Endodermal cell (in vitro differentiated cells): ENCODE measurements at regions not wholly inside any gene's neighbourhood (a gene's known extent, or its start where the extent isn't known, plus 50 kb on each side); places are given as distances from the start of the nearest gene placed in this dataset.

Source experiments
- DNase-seq: peaks from one replicate; pipeline ENCODE4 v3.0.0-alpha.2; 2017
- H3K27ac ChIP-seq: 2 replicates; pipeline ENCODE4 v1.5.1; 2013; ENCODE audit warnings: mild to moderate bottlenecking, low read depth, low read length, moderate library complexity
- H3K27me3 ChIP-seq: 2 replicates; pipeline ENCODE4 v1.6.1; 2013; ENCODE audit warnings: mild to moderate bottlenecking, low read length, moderate library complexity; ENCODE audit not compliant: insufficient read depth, control insufficient read depth, poor library complexity, severe bottlenecking
- H3K36me3 ChIP-seq: 2 replicates; pipeline ENCODE4 v1.7.0; 2013; ENCODE audit warnings: mild to moderate bottlenecking, low read length, moderate library complexity; ENCODE audit not compliant: control insufficient read depth, insufficient read depth
- H3K4me1 ChIP-seq: one replicate; pipeline ENCODE4 v1.7.0; 2013; ENCODE audit warnings: low read length; ENCODE audit not compliant: control insufficient read depth, insufficient read depth
- H3K4me3 ChIP-seq: 2 replicates; pipeline ENCODE4 v1.5.1; 2013; ENCODE audit warnings: mild to moderate bottlenecking, low read length, moderate library complexity
- H3K9ac ChIP-seq: 2 replicates; pipeline ENCODE4 v1.6.1; 2013; ENCODE audit warnings: mild to moderate bottlenecking, low read length, moderate library complexity; ENCODE audit not compliant: poor library complexity, severe bottlenecking; ENCODE audit errors: extremely low read depth
- H3K9me3 ChIP-seq: 2 replicates; pipeline ENCODE4 v1.6.1; 2013; ENCODE audit warnings: mild to moderate bottlenecking, low read length, moderate library complexity; ENCODE audit not compliant: control insufficient read depth
- H3K27ac Mint-ChIP-seq: 2 replicates; pipeline ENCODE4 v1.8.0; 2020; ENCODE audit warnings: mixed read lengths
- H3K27me3 Mint-ChIP-seq: 2 replicates; pipeline ENCODE4 v1.8.0; 2021; ENCODE audit warnings: mild to moderate bottlenecking, mixed read lengths; ENCODE audit not compliant: insufficient read depth
- H3K36me3 Mint-ChIP-seq: 2 replicates; pipeline ENCODE4 v1.8.0; 2020; ENCODE audit warnings: low read depth, mixed read lengths
- H3K4me1 Mint-ChIP-seq: 2 replicates; pipeline ENCODE4 v1.8.0; 2020; ENCODE audit warnings: mixed read lengths
- H3K4me3 Mint-ChIP-seq: 2 replicates; pipeline ENCODE4 v1.8.0; 2020; ENCODE audit warnings: mild to moderate bottlenecking, moderate library complexity, mixed read lengths
- H3K9me3 Mint-ChIP-seq: 2 replicates; pipeline ENCODE4 v1.8.0; 2020; ENCODE audit warnings: mild to moderate bottlenecking, mixed read lengths
- CTCF ChIP-seq: fragments of 200-600 bp; sonication (generic); conservative IDR thresholded peaks from 2 replicates; pipeline ENCODE4 v1.5.0; 2021; ENCODE audit warnings: antibody characterized with exemption, mild to moderate bottlenecking
- WGBS, 2 experiments: methylation state at CpG; one replicate each; pipeline versions ENCODE4 v1.1.5 to v1.1.7; 2013; ENCODE audit warnings: missing lambda C conversion rate in 2 of 2, mixed read lengths in 1 of 2; ENCODE audit not compliant: insufficient coverage in 1 of 2, insufficient read length in 1 of 2; 5-methylcytosine and 5-hydroxymethylcytosine counted together

DNA sequence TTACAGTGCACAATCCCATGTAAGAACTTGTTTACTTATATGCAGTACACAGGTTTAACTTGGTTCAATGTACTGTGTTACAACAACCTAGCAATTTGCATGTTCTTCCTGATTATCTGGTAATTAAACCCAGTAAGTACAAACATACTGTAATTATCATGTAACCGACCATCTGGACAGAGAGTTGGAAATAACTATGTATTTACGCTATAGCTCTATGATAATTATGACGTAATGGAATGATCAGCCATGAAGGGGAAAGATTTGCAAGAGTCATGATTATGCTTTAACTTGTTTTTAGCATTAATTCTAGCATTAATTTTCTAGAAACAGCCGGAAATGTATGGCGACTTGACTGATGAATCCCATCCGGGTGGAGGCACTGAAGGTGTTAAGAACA lies 74.8 kb upstream of the SALL1 start:
- 91 to 95% methylated on average over 6 of the region's 6 CpGs for WGBS, 2 experiments
- no peak for TF ChIP-seq CTCF
- H3K9me3 ChIP-seq = peaks cover 1% of the 10 kb centered on the region
- H3K36me3 Mint-ChIP-seq = no peaks in the 10 kb centered on the region
- no peaks in the 10 kb centered on the region for H3K4me1 ChIP-seq
- H3K27me3 ChIP-seq = no peaks in the 10 kb centered on the region
- no peak for DNase-seq
- H3K36me3 ChIP-seq = no peaks in the 10 kb centered on the region
- no peak overlapping the region for H3K4me3 Mint-ChIP-seq
- H3K4me3 ChIP-seq = no peak overlapping the region
- peaks cover 23% of the 10 kb centered on the region for H3K4me1 Mint-ChIP-seq
- H3K9me3 Mint-ChIP-seq = no peaks in the 10 kb centered on the region
- peaks cover 4% of the 10 kb centered on the region for H3K27me3 Mint-ChIP-seq
- no peak overlapping the region for H3K27ac ChIP-seq
- no peak overlapping the region for H3K9ac ChIP-seq
- no peak overlapping the region for H3K27ac Mint-ChIP-seq

DNA sequence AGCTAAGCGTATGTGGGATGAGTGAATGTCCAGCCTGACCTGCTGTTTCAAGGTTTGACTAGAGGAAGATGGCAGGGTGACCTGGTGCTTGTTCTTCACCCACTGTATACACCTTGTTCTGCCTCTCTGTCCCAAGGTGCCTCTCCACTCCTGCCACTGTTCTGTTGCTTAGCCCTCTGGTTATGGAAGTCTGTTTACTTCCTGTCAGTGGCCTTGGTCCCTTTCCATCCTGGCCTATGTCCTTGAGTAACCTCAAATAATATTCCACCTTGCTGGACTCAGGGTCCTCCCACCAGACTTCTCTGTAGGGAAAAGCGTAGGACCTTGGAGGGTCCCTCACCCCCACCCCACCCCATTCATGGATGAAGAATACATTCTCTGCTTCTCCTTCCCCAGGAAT lies 73.2 kb upstream of the SALL1 start:
- H3K36me3 ChIP-seq = no peaks in the 10 kb centered on the region
- no peak overlapping the region for H3K27ac Mint-ChIP-seq
- peaks cover 3% of the 10 kb centered on the region for H3K4me1 ChIP-seq
- H3K27me3 ChIP-seq = no peaks in the 10 kb centered on the region
- no peak overlapping the region for H3K4me3 Mint-ChIP-seq
- no peak overlapping the region for H3K27ac ChIP-seq
- H3K4me1 Mint-ChIP-seq = peaks cover 27% of the 10 kb centered on the region
- H3K9ac ChIP-seq = no peak overlapping the region
- no peak for TF ChIP-seq CTCF
- no peak overlapping the region for H3K4me3 ChIP-seq
- peaks cover 4% of the 10 kb centered on the region for H3K9me3 ChIP-seq
- DNase-seq = no peak
- no peaks in the 10 kb centered on the region for H3K27me3 Mint-ChIP-seq
- peaks cover 2% of the 10 kb centered on the region for H3K9me3 Mint-ChIP-seq
- 92 to 100% methylated on average over 1 to 2 of the region's 2 CpGs for WGBS, 2 experiments
- H3K36me3 Mint-ChIP-seq = no peaks in the 10 kb centered on the region

DNA sequence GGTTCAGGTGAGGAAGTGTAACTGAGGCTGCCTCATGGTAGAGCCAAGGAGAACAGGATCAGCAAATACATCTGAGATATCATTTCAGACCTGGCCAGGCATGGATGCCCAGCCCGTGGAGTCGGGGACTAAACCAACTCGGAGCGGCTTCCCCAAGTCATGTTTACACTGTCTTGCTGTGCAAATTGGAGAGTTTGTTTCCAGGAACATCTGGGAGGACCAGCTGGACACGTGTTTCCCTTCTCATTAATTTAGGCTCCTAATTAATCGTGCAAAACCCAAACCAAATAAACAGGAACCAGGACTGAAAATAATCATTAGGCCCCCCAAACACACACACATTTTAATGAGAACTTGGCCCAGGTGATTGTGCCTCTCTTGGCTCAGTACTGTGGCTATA lies 70.9 kb upstream of the SALL1 start:
- no peak overlapping the region for H3K9ac ChIP-seq
- no peak for TF ChIP-seq CTCF
- H3K27ac ChIP-seq = no peak overlapping the region
- Mint-ChIP-seq H3K27me3 (no peaks in the 10 kb centered on the region), H3K4me3 (no peak overlapping the region), H3K9me3 (peaks cover 15% of the 10 kb centered on the region), H3K36me3 (peaks cover 11% of the 10 kb centered on the region), H3K27ac (no peak overlapping the region), H3K4me1 (peaks cover 26% of the 10 kb centered on the region)
- H3K27me3 ChIP-seq = no peaks in the 10 kb centered on the region
- H3K9me3 ChIP-seq = peaks cover 21% of the 10 kb centered on the region
- no peak overlapping the region for H3K4me3 ChIP-seq
- H3K36me3 ChIP-seq = no peaks in the 10 kb centered on the region
- H3K4me1 ChIP-seq = peaks cover 3% of the 10 kb centered on the region
- WGBS, 2 experiments = 94 to 100% methylated on average over 3 to 6 of the region's 6 CpGs
- DNase-seq = no peak
